ENCODE measurements at regions not wholly inside any gene's neighbourhood (a gene's known extent, or its start where the extent isn't known, plus 50 kb on each side); places are given as distances from the start of the nearest gene placed in this dataset.

GRCh38 chrX:150018931-150019361 is 80.7 kb upstream of the EOLA2 start:
- TF ChIP-seq EZH2 (IDR thresholded peaks at IDR 0.05; ENCODE audit: borderline replicate concordance): no peak
- TF ChIP-seq CTCF (IDR thresholded peaks at IDR 0.05; ENCODE audit: poor library complexity): no peak
- no peak for TF ChIP-seq EZH2phosphoT487 (IDR thresholded peaks at IDR 0.05; ENCODE audit: low read depth, severe bottlenecking, unreplicated experiment)
